IMR-90 (cell line): ENCODE measurements at regions not wholly inside any gene's neighbourhood (a gene's known extent, or its start where the extent isn't known, plus 50 kb on each side); places are given as distances from the start of the nearest gene placed in this dataset.

Experiments
- ATAC-seq: fragments of 200-7000 bp; cut with Tn5 transposase; 2 replicates; pipeline ENCODE4 v1.9.1; 2020; ENCODE audit warnings: low read depth, mild to moderate bottlenecking, moderate library complexity
- BruUV-seq: library from RNA; stranded (reverse); fragments of 400-500 nt; replicated peaks from 2 replicates; lab custom pipeline; 2021; lab: Mats Ljungman, UMichigan
- CTCF ChIA-PET: fragments of 300-600 bp; formaldehyde crosslinking; extraction: SDS; loops from one replicate; lab custom pipeline; 2021; ENCODE audit warnings: antibody characterized with exemption; lab: Yijun Ruan, JAX
- POLR2A ChIA-PET: fragments of 300-600 bp; sonication (Branson Sonifier 250); formaldehyde crosslinking; loops from one replicate; lab custom pipeline; 2022; ENCODE audit warnings: antibody characterized with exemption; ENCODE audit not compliant: unreplicated experiment; lab: Charles Lee
- DNase-seq: peaks from one replicate; pipeline ENCODE4 v3.0.0; 2013
- H2AFZ ChIP-seq: replicated peaks from 2 replicates; pipeline ENCODE3; 2013; ENCODE audit warnings: low read length, mild to moderate bottlenecking; ENCODE audit not compliant: poor library complexity
- H2AK5ac ChIP-seq: 2 replicates; pipeline ENCODE4 v1.6.1; 2013; ENCODE audit warnings: low read depth, low read length, inconsistent platforms
- H2AK9ac ChIP-seq: replicated peaks from 2 replicates; pipeline ENCODE3; 2013; ENCODE audit warnings: mild to moderate bottlenecking, low read depth, low read length, moderate library complexity; ENCODE audit not compliant: poor library complexity
- H2BK120ac ChIP-seq: 2 replicates; pipeline ENCODE4 v1.6.1; 2013; ENCODE audit warnings: low read depth, low read length, inconsistent platforms
- H2BK15ac ChIP-seq: 3 replicates; pipeline ENCODE4 v1.6.1; 2013; ENCODE audit warnings: low read depth, low read length, inconsistent platforms
- H2BK20ac ChIP-seq: 2 replicates; pipeline ENCODE4 v1.6.1; 2013; ENCODE audit warnings: low read depth, mild to moderate bottlenecking, inconsistent platforms, low read length, moderate library complexity
- H2BK5ac ChIP-seq: 2 replicates; pipeline ENCODE4 v1.6.1; 2013; ENCODE audit warnings: mild to moderate bottlenecking, low read depth, low read length, inconsistent platforms; ENCODE audit not compliant: poor library complexity, severe bottlenecking
- H3K14ac ChIP-seq: replicated peaks from 2 replicates; pipeline ENCODE4 v1.6.1; 2013; ENCODE audit warnings: low read depth, low read length, inconsistent platforms
- H3K18ac ChIP-seq: 2 replicates; pipeline ENCODE4 v1.6.1; 2013; ENCODE audit warnings: low read depth, low read length, control low read depth
- H3K23ac ChIP-seq: 2 replicates; pipeline ENCODE4 v1.6.1; 2013; ENCODE audit warnings: low read depth, low read length, inconsistent platforms
- H3K27ac ChIP-seq: 2 replicates; pipeline ENCODE4 v1.5.1; 2013; ENCODE audit warnings: mild to moderate bottlenecking, control low read depth, low read length; ENCODE audit not compliant: insufficient read depth
- H3K27me3 ChIP-seq: 2 replicates; pipeline ENCODE4 v1.6.1; 2013; ENCODE audit warnings: low read length; ENCODE audit not compliant: control insufficient read depth, insufficient read depth
- H3K36me3 ChIP-seq: 2 replicates; pipeline ENCODE4 v1.6.1; 2013; ENCODE audit warnings: low read length, mixed read lengths; ENCODE audit not compliant: control insufficient read depth, insufficient read depth
- H3K4ac ChIP-seq: 2 replicates; pipeline ENCODE4 v1.6.1; 2013; ENCODE audit warnings: low read depth, low read length, inconsistent platforms
- H3K4me1 ChIP-seq: 2 replicates; pipeline ENCODE4 v1.6.1; 2013; ENCODE audit warnings: low read length, mixed read lengths; ENCODE audit not compliant: control insufficient read depth, insufficient read depth
- H3K4me2 ChIP-seq: 2 replicates; pipeline ENCODE4 v1.6.1; 2013; ENCODE audit warnings: low read depth, mild to moderate bottlenecking, control low read depth, low read length, moderate library complexity
- H3K4me3 ChIP-seq: 2 replicates; pipeline ENCODE4 v1.5.1; 2013; ENCODE audit warnings: low read depth, mild to moderate bottlenecking, control low read depth, low read length, moderate library complexity; ENCODE audit not compliant: insufficient read depth
- H3K56ac ChIP-seq: 2 replicates; pipeline ENCODE4 v1.6.1; 2013; ENCODE audit warnings: low read length, inconsistent platforms; ENCODE audit not compliant: insufficient read depth; ENCODE audit errors: extremely low read depth
- H3K79me1 ChIP-seq, 2 experiments: 2 replicates each; pipeline ENCODE4 v1.6.1; 2013; ENCODE audit warnings: low read length in 2 of 2, inconsistent platforms in 1 of 2, low read depth in 1 of 2
- H3K9ac ChIP-seq: 2 replicates; pipeline ENCODE4 v1.6.1; 2013; ENCODE audit warnings: low read depth, low read length, control low read depth
- H3K9me1 ChIP-seq: 2 replicates; pipeline ENCODE4 v1.6.1; 2013; ENCODE audit warnings: low read length, inconsistent platforms; ENCODE audit not compliant: insufficient read depth
- H3K9me3 ChIP-seq: 2 replicates; pipeline ENCODE4 v1.6.1; 2013; ENCODE audit warnings: low read length; ENCODE audit not compliant: control insufficient read depth, insufficient read depth
- H4K20me1 ChIP-seq: 2 replicates; pipeline ENCODE4 v1.6.1; 2013; ENCODE audit warnings: low read length, inconsistent platforms; ENCODE audit not compliant: insufficient read depth
- H4K5ac ChIP-seq: 2 replicates; pipeline ENCODE4 v1.6.1; 2013; ENCODE audit warnings: mild to moderate bottlenecking, low read depth, low read length, control low read depth
- H4K8ac ChIP-seq, 2 experiments: 2 replicates each; pipeline ENCODE4 v1.6.1; 2013; ENCODE audit warnings: low read depth in 2 of 2, low read length in 2 of 2, control low read depth in 1 of 2, inconsistent platforms in 1 of 2
- H4K91ac ChIP-seq: 2 replicates; pipeline ENCODE4 v1.6.1; 2013; ENCODE audit warnings: low read depth, low read length, inconsistent platforms; ENCODE audit not compliant: insufficient read depth
- BHLHE40 ChIP-seq: fragments of 150-350 bp; IDR thresholded peaks from 2 replicates; pipeline ENCODE4 v1.6.1; 2016; ENCODE audit warnings: mild to moderate bottlenecking, low read depth, low read length
- CEBPB ChIP-seq: IDR thresholded peaks from 2 replicates; pipeline ENCODE4 v1.6.1; 2012; ENCODE audit warnings: low read depth, low read length, improper control_type of control experiment
- CHD1 ChIP-seq: IDR thresholded peaks from 2 replicates; pipeline ENCODE4 v1.6.1; 2012; ENCODE audit warnings: low read depth, low read length, improper control_type of control experiment
- FOS ChIP-seq: fragments of 150-350 bp; IDR thresholded peaks from 2 replicates; pipeline ENCODE4 v1.6.1; 2016; ENCODE audit warnings: low read depth, low read length
- MAFK ChIP-seq: IDR thresholded peaks from 2 replicates; pipeline ENCODE4 v1.6.1; 2012; ENCODE audit warnings: low read depth, low read length, improper control_type of control experiment
- MXI1 ChIP-seq: IDR thresholded peaks from 2 replicates; pipeline ENCODE4 v1.6.1; 2012; ENCODE audit warnings: low read depth, mild to moderate bottlenecking, low read length, moderate library complexity, borderline replicate concordance
- NFE2L2 ChIP-seq: fragments of 150-350 bp; IDR thresholded peaks from 2 replicates; pipeline ENCODE4 v1.6.1; 2016; ENCODE audit warnings: low read depth, mild to moderate bottlenecking, low read length
- POLR2A ChIP-seq: IDR thresholded peaks from 2 replicates; pipeline ENCODE4 v1.6.1; 2012; ENCODE audit warnings: mild to moderate bottlenecking, low read depth, low read length
- RFX5 ChIP-seq: IDR thresholded peaks from 2 replicates; pipeline ENCODE4 v1.8.0; 2012; ENCODE audit warnings: low read depth, mild to moderate bottlenecking, low read length, moderate library complexity
- SMC3 ChIP-seq: fragments of 150-350 bp; IDR thresholded peaks from 2 replicates; pipeline ENCODE4 v1.6.1; 2016; ENCODE audit warnings: low read depth, mild to moderate bottlenecking, antibody characterized with exemption, low read length, moderate library complexity
- WGBS, 2 experiments: methylation state at CpG; one replicate each; pipeline versions ENCODE4 v1.1.5 to v1.1.7; 2013; ENCODE audit warnings: missing lambda C conversion rate in 2 of 2; ENCODE audit not compliant: insufficient read length in 1 of 2; ENCODE audit errors: extremely low coverage in 2 of 2; 5-methylcytosine and 5-hydroxymethylcytosine counted together
- dilution Hi-C: fragments of 300-500 bp; cut with HindIII; formaldehyde crosslinking; loops from one replicate; pipeline ENCODE4 v1.14.3; 2018; ENCODE audit warnings: low sequenced_read_pairs; ENCODE audit not compliant: unreplicated experiment
- in situ Hi-C: fragments of 300-500 bp; cut with MboI; formaldehyde crosslinking; loops from 3 replicates; pipeline ENCODE4 v1.14.3; 2019; ENCODE audit warnings: low sequenced_read_pairs, inconsistent platforms, mixed read lengths
- intact Hi-C: fragments of 100-400 bp; cut with micrococcal nuclease; formaldehyde crosslinking; loops from 2 replicates; pipeline ENCODE4 v1.10.0; 2022
- TF ChIP-seq, protein P1 (sequence below): fragments of 150-350 bp; IDR thresholded peaks from 2 replicates; pipeline ENCODE4 v1.6.1; 2016; ENCODE audit warnings: low read depth, mild to moderate bottlenecking, low read length, moderate library complexity, borderline replicate concordance

DNA sequence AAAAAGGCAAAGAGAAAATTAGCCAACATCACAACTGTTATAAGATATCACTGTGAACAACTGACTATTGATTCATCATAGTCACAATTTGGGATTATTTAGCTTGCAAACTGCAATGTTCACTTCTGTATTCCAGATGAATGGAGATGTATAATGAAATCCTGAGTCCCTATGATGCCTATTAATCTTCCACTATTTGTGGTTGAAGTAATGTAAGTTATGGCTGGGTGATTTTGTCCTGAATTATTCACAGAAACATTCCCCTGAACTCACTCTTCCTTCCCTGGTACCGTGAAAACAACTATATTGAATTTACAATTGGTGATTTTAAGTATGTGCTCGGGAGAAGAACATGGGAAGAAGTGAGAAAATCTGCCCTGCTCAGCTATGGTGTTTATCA, 50.8 kb upstream of the NPFFR2 start:
- no TSS peak for BruUV-seq
- intact Hi-C loops (no loop called here), dilution Hi-C loops (no loop called here), in situ Hi-C loops (no loop called here)
- WGBS, 2 experiments: no CpG with 5 or more reads among the region's 2 CpGs
- H3K27ac ChIP-seq: no peak overlapping the region
- ChIA-PET CTCF (no interaction called here), POLR2A (no interaction called here)
- no peak overlapping the region for H2BK120ac ChIP-seq
- H3K23ac ChIP-seq: no peak overlapping the region
- no peaks in the 10 kb centered on the region for H3K27me3 ChIP-seq
- H2AFZ ChIP-seq: no peak overlapping the region
- H2BK15ac ChIP-seq: no peak overlapping the region
- H3K9me3 ChIP-seq: no peaks in the 10 kb centered on the region
- no peak overlapping the region for H3K4ac ChIP-seq
- no peak overlapping the region for H2BK20ac ChIP-seq
- H3K56ac ChIP-seq: no peak overlapping the region
- no peak overlapping the region for H3K9ac ChIP-seq
- H2AK9ac ChIP-seq: no peak overlapping the region
- TF ChIP-seq CHD1 (no peak), RFX5 (no peak), POLR2A (no peak), CEBPB (no peak), SMC3 (no peak), BHLHE40 (no peak), MXI1 (no peak), FOS (no peak), NFE2L2 (no peak), MAFK (no peak)
- TF ChIP-seq, protein P1, sequence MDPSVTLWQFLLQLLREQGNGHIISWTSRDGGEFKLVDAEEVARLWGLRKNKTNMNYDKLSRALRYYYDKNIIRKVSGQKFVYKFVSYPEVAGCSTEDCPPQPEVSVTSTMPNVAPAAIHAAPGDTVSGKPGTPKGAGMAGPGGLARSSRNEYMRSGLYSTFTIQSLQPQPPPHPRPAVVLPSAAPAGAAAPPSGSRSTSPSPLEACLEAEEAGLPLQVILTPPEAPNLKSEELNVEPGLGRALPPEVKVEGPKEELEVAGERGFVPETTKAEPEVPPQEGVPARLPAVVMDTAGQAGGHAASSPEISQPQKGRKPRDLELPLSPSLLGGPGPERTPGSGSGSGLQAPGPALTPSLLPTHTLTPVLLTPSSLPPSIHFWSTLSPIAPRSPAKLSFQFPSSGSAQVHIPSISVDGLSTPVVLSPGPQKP: no peak
- H3K4me2 ChIP-seq: no peak overlapping the region
- H3K4me1 ChIP-seq: no peaks in the 10 kb centered on the region
- H3K4me3 ChIP-seq: no peak overlapping the region
- H3K36me3 ChIP-seq: no peaks in the 10 kb centered on the region
- no peak for ATAC-seq
- H4K8ac ChIP-seq: no peak overlapping the region
- no peaks in the 10 kb centered on the region for H3K79me1 ChIP-seq
- H4K91ac ChIP-seq: no peak overlapping the region
- H2BK5ac ChIP-seq: no peak overlapping the region
- no peak overlapping the region for H4K5ac ChIP-seq
- no peak for DNase-seq
- H3K18ac ChIP-seq: no peak overlapping the region
- no peaks in the 10 kb centered on the region for H3K9me1 ChIP-seq
- no peak overlapping the region for H2AK5ac ChIP-seq
- H4K20me1 ChIP-seq: no peaks in the 10 kb centered on the region
- no peak overlapping the region for H3K14ac ChIP-seq
